Right lobe of liver (tissue), 6 donors: ENCODE measurements at regions not wholly inside any gene's neighbourhood (a gene's known extent, or its start where the extent isn't known, plus 50 kb on each side); places are given as distances from the start of the nearest gene placed in this dataset.

Experiments
- ATAC-seq, 4 donors: fragments of 200-7000 bp; cut with Tn5 transposase; one replicate each; pipeline ENCODE4 v1.9.1; 2020; ENCODE audit warnings: mild to moderate bottlenecking in 4 of 4, moderate library complexity in 4 of 4
- DNase-seq, 3 donors: peaks; one replicate each; pipeline ENCODE4 v3.0.0-alpha.2; 2020
- H3K27ac ChIP-seq, 3 donors: fragments of 200-600 bp; one replicate each; pipeline ENCODE4 v1.8.0; 2022
- H3K27me3 ChIP-seq, 2 donors: fragments of 200-600 bp; one replicate each; pipeline ENCODE4 v1.8.0; 2022
- H3K36me3 ChIP-seq, 4 donors: fragments of 200-600 bp; sonication (generic) in 1 of 4; one replicate each; pipeline versions ENCODE4 v1.5.1 to v1.8.0; 2017 to 2022; ENCODE audit warnings: control low read depth in 1 of 4
- H3K4me1 ChIP-seq, 4 donors: fragments of 200-600 bp; sonication (generic) in 1 of 4; one replicate each; pipeline versions ENCODE4 v1.5.1 to v1.8.0; 2017 to 2022; ENCODE audit warnings: control low read depth in 1 of 4
- H3K4me3 ChIP-seq, 3 donors: fragments of 200-600 bp; one replicate each; pipeline ENCODE4 v1.8.0; 2022
- H3K9me3 ChIP-seq, 4 donors: fragments of 200-600 bp; sonication (generic) in 1 of 4; one replicate each; pipeline versions ENCODE4 v1.5.1 to v1.8.0; 2017 to 2022; ENCODE audit warnings: control low read depth in 1 of 4
- POLR2A ChIP-seq: fragments of 450-650 bp; IDR thresholded peaks from one replicate; pipeline ENCODE4 v1.6.1; 2017; ENCODE audit warnings: antibody characterized with exemption, mild to moderate bottlenecking
- WGBS: methylation state at CpG from one replicate; pipeline ENCODE4 v1.1.6; 2018; ENCODE audit warnings: low coverage, low lambda C conversion rate; ENCODE audit not compliant: insufficient coverage; ENCODE audit errors: missing lambda C conversion rate; 5-methylcytosine and 5-hydroxymethylcytosine counted together
- intact Hi-C, 2 donors: fragments of 100-400 bp; cut with DNase I; formaldehyde crosslinking; loops; one replicate each; pipeline versions ENCODE4 v1.11.2 to v1.14.1; 2022
- TF ChIP-seq, protein P1 (sequence below), 4 donors: fragments of 200-600 bp in 3 of 4; fragments of 450-650 bp in 1 of 4; IDR thresholded peaks; one replicate each; pipeline versions ENCODE4 v1.5.1 to v1.8.0; 2016 to 2022; ENCODE audit warnings: antibody characterized with exemption in 4 of 4, mild to moderate bottlenecking in 2 of 4
- donor health status: DM: no; HTN: yes; CAD: no.
- donor health status: DM: no; HTN: no; CAD: no.
- donor health status: DM: no; HTN: no; CAD: no.
- donor health status: DM: no; HTN: yes; CAD: no.
- donor health status: DM: no; HTN: yes; CAD: no.

- 40% methylated on average over 5 of the region's 7 CpGs for WGBS
- H3K9me3 ChIP-seq: no peaks in the 10 kb centered on the region
- DNase-seq (no peak), ATAC-seq (no peak)
- TF ChIP-seq, protein P1, sequence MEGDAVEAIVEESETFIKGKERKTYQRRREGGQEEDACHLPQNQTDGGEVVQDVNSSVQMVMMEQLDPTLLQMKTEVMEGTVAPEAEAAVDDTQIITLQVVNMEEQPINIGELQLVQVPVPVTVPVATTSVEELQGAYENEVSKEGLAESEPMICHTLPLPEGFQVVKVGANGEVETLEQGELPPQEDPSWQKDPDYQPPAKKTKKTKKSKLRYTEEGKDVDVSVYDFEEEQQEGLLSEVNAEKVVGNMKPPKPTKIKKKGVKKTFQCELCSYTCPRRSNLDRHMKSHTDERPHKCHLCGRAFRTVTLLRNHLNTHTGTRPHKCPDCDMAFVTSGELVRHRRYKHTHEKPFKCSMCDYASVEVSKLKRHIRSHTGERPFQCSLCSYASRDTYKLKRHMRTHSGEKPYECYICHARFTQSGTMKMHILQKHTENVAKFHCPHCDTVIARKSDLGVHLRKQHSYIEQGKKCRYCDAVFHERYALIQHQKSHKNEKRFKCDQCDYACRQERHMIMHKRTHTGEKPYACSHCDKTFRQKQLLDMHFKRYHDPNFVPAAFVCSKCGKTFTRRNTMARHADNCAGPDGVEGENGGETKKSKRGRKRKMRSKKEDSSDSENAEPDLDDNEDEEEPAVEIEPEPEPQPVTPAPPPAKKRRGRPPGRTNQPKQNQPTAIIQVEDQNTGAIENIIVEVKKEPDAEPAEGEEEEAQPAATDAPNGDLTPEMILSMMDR (IDR thresholded peaks at IDR 0.05): no peak
- TF ChIP-seq POLR2A: no peak
- intact Hi-C loops: no loop called here
- H3K27ac ChIP-seq: no peak overlapping the region
- no peak overlapping the region for H3K4me3 ChIP-seq
- no peaks in the 10 kb centered on the region for H3K4me1 ChIP-seq
- no peaks in the 10 kb centered on the region for H3K27me3 ChIP-seq
- H3K36me3 ChIP-seq: no peaks in the 10 kb centered on the region
Observed at GRCh38 chr6:4665489-4666417, 110.5 kb upstream of the CDYL start.

GRCh38 chr6:4664911-4665310 lies 111.3 kb upstream of the CDYL start:
- H3K27me3 ChIP-seq: no peaks in the 10 kb centered on the region
- H3K4me1 ChIP-seq: no peaks in the 10 kb centered on the region
- H3K36me3 ChIP-seq: no peaks in the 10 kb centered on the region
- no peaks in the 10 kb centered on the region for H3K9me3 ChIP-seq
- WGBS: 71% methylated on average over 5 of the region's 6 CpGs
- DNase-seq (no peak), ATAC-seq (no peak)
- no peak overlapping the region for H3K27ac ChIP-seq
- no peak overlapping the region for H3K4me3 ChIP-seq
- intact Hi-C loops: no loop called here
- no peak for TF ChIP-seq POLR2A
- TF ChIP-seq, protein P1 (IDR thresholded peaks at IDR 0.05): no peak

DNA sequence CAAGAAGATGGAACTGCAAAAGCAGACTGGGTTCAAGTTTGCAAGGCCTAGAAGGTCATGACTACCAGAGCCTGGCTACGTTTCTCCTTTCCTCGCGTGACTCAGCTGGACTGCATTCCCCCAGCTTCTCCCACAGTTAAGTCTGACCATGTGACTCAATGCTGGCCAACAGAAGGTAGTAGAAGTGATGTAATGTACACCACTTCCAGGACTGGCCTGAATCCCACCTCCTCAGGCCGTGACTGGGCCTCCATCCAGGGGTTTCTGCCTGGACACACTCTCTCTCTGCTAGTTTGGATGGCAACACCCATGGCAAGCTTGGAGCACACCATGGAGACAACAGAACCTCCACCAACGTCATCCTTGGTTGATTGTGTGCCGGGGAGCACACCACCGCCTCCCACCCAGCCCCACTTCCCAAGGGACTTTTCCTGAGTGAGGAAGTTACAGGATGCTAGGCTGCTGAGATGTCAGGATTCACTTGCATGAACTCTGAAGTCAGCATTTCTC lies 112.0 kb upstream of the CDYL start:
- H3K4me1 ChIP-seq: no peaks in the 10 kb centered on the region
- no peak for TF ChIP-seq POLR2A
- TF ChIP-seq, protein P1 (IDR thresholded peaks at IDR 0.05): no peak
- DNase-seq (no peak), ATAC-seq (peak in 1 of 4 donors; percentile 28)
- H3K27me3 ChIP-seq: no peaks in the 10 kb centered on the region
- H3K4me3 ChIP-seq: no peak overlapping the region
- H3K36me3 ChIP-seq: no peaks in the 10 kb centered on the region
- H3K9me3 ChIP-seq: no peaks in the 10 kb centered on the region
- H3K27ac ChIP-seq: no peak overlapping the region
- intact Hi-C loops: no loop called here
- 14% methylated on average over 2 of the region's 7 CpGs for WGBS

DNA sequence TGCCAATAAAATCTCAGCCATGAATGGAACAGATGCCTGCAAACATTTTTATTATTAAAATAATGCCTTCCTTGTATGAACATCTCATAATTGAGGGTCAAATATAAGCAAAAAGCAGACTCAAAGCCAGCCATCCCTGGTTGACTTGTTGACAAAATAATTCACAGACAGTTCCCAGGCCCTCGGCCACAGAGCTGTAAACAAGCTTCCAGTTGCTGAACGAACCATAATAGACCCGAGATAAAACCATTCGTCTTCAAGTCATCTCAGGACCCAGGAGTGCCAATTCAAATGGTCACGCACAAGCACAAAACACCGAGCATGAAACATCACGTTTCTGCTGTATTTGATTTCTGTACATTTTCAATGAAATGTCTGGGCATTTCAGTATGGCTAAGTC lies 113.3 kb upstream of the CDYL start:
- intact Hi-C loops: no loop called here
- no peak overlapping the region for H3K4me3 ChIP-seq
- no peak for DNase-seq
- no peak for ATAC-seq
- TF ChIP-seq, protein P1 (IDR thresholded peaks at IDR 0.05): no peak
- TF ChIP-seq POLR2A: no peak
- H3K9me3 ChIP-seq: no peaks in the 10 kb centered on the region
- H3K27me3 ChIP-seq: no peaks in the 10 kb centered on the region
- H3K4me1 ChIP-seq: no peaks in the 10 kb centered on the region
- 62% methylated on average over 7 of the region's 7 CpGs for WGBS
- H3K36me3 ChIP-seq: no peaks in the 10 kb centered on the region
- H3K27ac ChIP-seq: no peak overlapping the region
